ENCODE measurements at regions not wholly inside any gene's neighbourhood (a gene's known extent, or its start where the extent isn't known, plus 50 kb on each side); places are given as distances from the start of the nearest gene placed in this dataset.

- TF ChIP-seq POLR2A (IDR thresholded peaks at IDR 0.05; ENCODE audit: low read length) = no peak
- no peak for TF ChIP-seq GATA1 (IDR thresholded peaks at IDR 0.05; ENCODE audit: low read depth, low read length)
- no peak for DNase-seq
Observed at GRCh38 chr1:217090060-217090911, 367.1 kb upstream of the ESRRG start.

GRCh38 chr1:217089361-217090014 lies 366.3 kb upstream of the ESRRG start:
- DNase-seq = no peak
- TF ChIP-seq POLR2A (IDR thresholded peaks at IDR 0.05; ENCODE audit: low read length) = no peak
- no peak for TF ChIP-seq GATA1 (IDR thresholded peaks at IDR 0.05; ENCODE audit: low read depth, low read length)

GRCh38 chr1:217088521-217089284 lies 365.5 kb upstream of the ESRRG start:
- TF ChIP-seq POLR2A (IDR thresholded peaks at IDR 0.05; ENCODE audit: low read length) (no peak), GATA1 (IDR thresholded peaks at IDR 0.05; ENCODE audit: low read depth, low read length) (no peak)
- DNase-seq = no peak

GRCh38 chr1:217088011-217088410 lies 364.8 kb upstream of the ESRRG start:
- TF ChIP-seq POLR2A (IDR thresholded peaks at IDR 0.05; ENCODE audit: low read length) = no peak
- TF ChIP-seq GATA1 (IDR thresholded peaks at IDR 0.05; ENCODE audit: low read depth, low read length) = no peak
- DNase-seq = no peak

- TF ChIP-seq POLR2A (IDR thresholded peaks at IDR 0.05; ENCODE audit: low read length) (no peak), GATA1 (IDR thresholded peaks at IDR 0.05; ENCODE audit: low read depth, low read length) (no peak)
- no peak for DNase-seq
Observed at GRCh38 chr1:217079584-217079983, 356.4 kb upstream of the ESRRG start.

GRCh38 chr1:217078959-217079358 lies 355.7 kb upstream of the ESRRG start:
- TF ChIP-seq POLR2A (IDR thresholded peaks at IDR 0.05; ENCODE audit: low read length) (no peak), GATA1 (IDR thresholded peaks at IDR 0.05; ENCODE audit: low read depth, low read length) (no peak)
- DNase-seq = no peak

- TF ChIP-seq POLR2A (IDR thresholded peaks at IDR 0.05; ENCODE audit: low read length) (no peak), GATA1 (IDR thresholded peaks at IDR 0.05; ENCODE audit: low read depth, low read length) (no peak)
- DNase-seq = no peak
Observed at GRCh38 chr1:217078078-217078690, 355.0 kb upstream of the ESRRG start.

GRCh38 chr1:217077426-217077825 lies 354.2 kb upstream of the ESRRG start:
- TF ChIP-seq GATA1 (IDR thresholded peaks at IDR 0.05; ENCODE audit: low read depth, low read length) = no peak
- no peak for TF ChIP-seq POLR2A (IDR thresholded peaks at IDR 0.05; ENCODE audit: low read length)

GRCh38 chr1:217076902-217077301 lies 353.7 kb upstream of the ESRRG start:
- no peak for DNase-seq
- TF ChIP-seq POLR2A (IDR thresholded peaks at IDR 0.05; ENCODE audit: low read length) (no peak), GATA1 (IDR thresholded peaks at IDR 0.05; ENCODE audit: low read depth, low read length) (no peak)

More at GRCh38 chr1:217077426-217077825, 354.2 kb upstream of the ESRRG start:
- DNase-seq = no peak

- TF ChIP-seq GATA1 (IDR thresholded peaks at IDR 0.05; ENCODE audit: low read depth, low read length) = no peak
- DNase-seq = no peak
Observed at GRCh38 chr1:217072926-217073325, 349.7 kb upstream of the ESRRG start.

GRCh38 chr1:217067642-217068041 lies 344.4 kb upstream of the ESRRG start:
- DNase-seq = no peak
- TF ChIP-seq POLR2A (IDR thresholded peaks at IDR 0.05; ENCODE audit: low read length) (no peak), GATA1 (IDR thresholded peaks at IDR 0.05; ENCODE audit: low read depth, low read length) (no peak)

GRCh38 chr1:217066794-217067193 lies 343.6 kb upstream of the ESRRG start:
- no peak for DNase-seq
- TF ChIP-seq POLR2A (IDR thresholded peaks at IDR 0.05; ENCODE audit: low read length) = no peak
- TF ChIP-seq GATA1 (IDR thresholded peaks at IDR 0.05; ENCODE audit: low read depth, low read length) = no peak

- DNase-seq = no peak
Observed at GRCh38 chr1:217063172-217063908, 340.1 kb upstream of the ESRRG start.

More at GRCh38 chr1:217063172-217063908, 340.1 kb upstream of the ESRRG start:
- TF ChIP-seq POLR2A (IDR thresholded peaks at IDR 0.05; ENCODE audit: low read length) (no peak), GATA1 (IDR thresholded peaks at IDR 0.05; ENCODE audit: low read depth, low read length) (no peak)
